DND-41 (cell line): ENCODE measurements at regions not wholly inside any gene's neighbourhood (a gene's known extent, or its start where the extent isn't known, plus 50 kb on each side); places are given as distances from the start of the nearest gene placed in this dataset.

Experiments
- EZH2 ChIP-seq: IDR thresholded peaks from 3 replicates; pipeline ENCODE4 v1.6.1; 2012; ENCODE audit warnings: borderline replicate concordance, low read depth, mild to moderate bottlenecking, moderate library complexity, low read length, inconsistent platforms; ENCODE audit not compliant: severe bottlenecking
- TF ChIP-seq, protein P1 (sequence below): IDR thresholded peaks from 2 replicates; pipeline ENCODE4 v1.5.1; 2012; ENCODE audit warnings: borderline replicate concordance, low read length, moderate library complexity, mild to moderate bottlenecking; ENCODE audit not compliant: poor library complexity, severe bottlenecking; ENCODE audit errors: extremely low read depth

DNA sequence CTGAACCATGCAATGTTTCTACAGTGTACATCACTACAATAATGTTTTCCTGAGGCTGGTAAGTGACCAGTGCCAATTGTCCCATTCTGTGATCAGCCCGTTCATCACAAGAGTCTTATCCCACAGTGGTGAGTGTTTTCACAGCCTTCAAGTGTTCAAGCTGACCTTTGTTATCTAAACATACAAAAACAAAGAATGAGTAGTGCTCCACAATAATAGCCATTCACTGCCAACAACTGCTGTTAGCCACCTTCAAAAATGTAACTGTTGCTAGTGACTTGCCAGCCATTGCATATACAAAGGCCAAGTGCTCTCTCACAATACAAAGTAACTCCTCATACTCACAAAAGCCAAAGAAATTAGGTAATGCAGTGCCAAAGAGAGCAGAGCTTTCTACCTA is 1084.1 kb downstream of the FAM133A start:
- TF ChIP-seq, protein P1, sequence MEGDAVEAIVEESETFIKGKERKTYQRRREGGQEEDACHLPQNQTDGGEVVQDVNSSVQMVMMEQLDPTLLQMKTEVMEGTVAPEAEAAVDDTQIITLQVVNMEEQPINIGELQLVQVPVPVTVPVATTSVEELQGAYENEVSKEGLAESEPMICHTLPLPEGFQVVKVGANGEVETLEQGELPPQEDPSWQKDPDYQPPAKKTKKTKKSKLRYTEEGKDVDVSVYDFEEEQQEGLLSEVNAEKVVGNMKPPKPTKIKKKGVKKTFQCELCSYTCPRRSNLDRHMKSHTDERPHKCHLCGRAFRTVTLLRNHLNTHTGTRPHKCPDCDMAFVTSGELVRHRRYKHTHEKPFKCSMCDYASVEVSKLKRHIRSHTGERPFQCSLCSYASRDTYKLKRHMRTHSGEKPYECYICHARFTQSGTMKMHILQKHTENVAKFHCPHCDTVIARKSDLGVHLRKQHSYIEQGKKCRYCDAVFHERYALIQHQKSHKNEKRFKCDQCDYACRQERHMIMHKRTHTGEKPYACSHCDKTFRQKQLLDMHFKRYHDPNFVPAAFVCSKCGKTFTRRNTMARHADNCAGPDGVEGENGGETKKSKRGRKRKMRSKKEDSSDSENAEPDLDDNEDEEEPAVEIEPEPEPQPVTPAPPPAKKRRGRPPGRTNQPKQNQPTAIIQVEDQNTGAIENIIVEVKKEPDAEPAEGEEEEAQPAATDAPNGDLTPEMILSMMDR, result no peak
- TF ChIP-seq EZH2, result no peak
